BE2C (cell line): ENCODE measurements at regions not wholly inside any gene's neighbourhood (a gene's known extent, or its start where the extent isn't known, plus 50 kb on each side); places are given as distances from the start of the nearest gene placed in this dataset.

ENCODE experiments used
- DNase-seq: peaks from one replicate; pipeline ENCODE4 v3.0.0-alpha.2; 2020
- H3K27me3 ChIP-seq: fragments of 250-450 bp; sonication (Bioruptor Pico); 2 replicates; pipeline ENCODE4 v1.5.1; 2020; ENCODE audit warnings: mild to moderate bottlenecking
- H3K36me3 ChIP-seq: fragments of 250-450 bp; sonication (Bioruptor Pico); 2 replicates; pipeline ENCODE4 v1.5.1; 2020; ENCODE audit warnings: mild to moderate bottlenecking
- H3K4me1 ChIP-seq: fragments of 250-450 bp; sonication (Bioruptor Pico); 2 replicates; pipeline ENCODE4 v1.5.1; 2020
- H3K4me3 ChIP-seq: 2 replicates; pipeline ENCODE4 v1.5.1; 2011; ENCODE audit warnings: low read depth, low read length
- H3K9me3 ChIP-seq: fragments of 250-450 bp; sonication (Bioruptor Pico); 2 replicates; pipeline ENCODE4 v1.5.1; 2020
- TF ChIP-seq, protein P1 (sequence below): IDR thresholded peaks from 2 replicates; pipeline ENCODE4 v1.5.1; 2012; ENCODE audit warnings: mild to moderate bottlenecking, low read depth, low read length

DNA sequence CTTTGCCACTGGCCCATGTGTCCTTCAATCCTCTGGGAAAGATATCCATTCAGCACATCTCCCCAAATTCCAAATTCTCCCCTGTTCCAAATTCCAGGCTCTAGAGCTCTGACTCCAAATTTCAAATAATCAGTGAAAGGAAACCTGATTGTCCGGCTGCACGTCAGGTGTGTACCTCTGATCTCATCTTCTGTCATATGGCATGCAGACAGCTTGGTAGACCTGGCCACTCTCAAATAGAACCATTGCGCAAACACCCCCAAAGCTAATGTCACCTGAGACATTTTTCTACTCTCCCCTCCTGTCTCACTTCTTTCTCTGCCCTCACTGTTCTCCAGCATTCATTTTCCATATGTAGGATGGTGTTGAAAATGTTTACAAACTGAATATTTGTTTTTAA, 337.0 kb upstream of the DYNLRB2 start:
- H3K36me3 ChIP-seq = no peaks in the 10 kb centered on the region

GRCh38 chr16:80202831-80203413, 337.9 kb upstream of the DYNLRB2 start:
- H3K9me3 ChIP-seq = no peaks in the 10 kb centered on the region; the same call in 1 of the 2 replicates
- H3K4me3 ChIP-seq = no peak overlapping the region
- H3K36me3 ChIP-seq = no peaks in the 10 kb centered on the region
- no peaks in the 10 kb centered on the region for H3K27me3 ChIP-seq
- no peaks in the 10 kb centered on the region for H3K4me1 ChIP-seq
- no peak for DNase-seq
- TF ChIP-seq, protein P1, sequence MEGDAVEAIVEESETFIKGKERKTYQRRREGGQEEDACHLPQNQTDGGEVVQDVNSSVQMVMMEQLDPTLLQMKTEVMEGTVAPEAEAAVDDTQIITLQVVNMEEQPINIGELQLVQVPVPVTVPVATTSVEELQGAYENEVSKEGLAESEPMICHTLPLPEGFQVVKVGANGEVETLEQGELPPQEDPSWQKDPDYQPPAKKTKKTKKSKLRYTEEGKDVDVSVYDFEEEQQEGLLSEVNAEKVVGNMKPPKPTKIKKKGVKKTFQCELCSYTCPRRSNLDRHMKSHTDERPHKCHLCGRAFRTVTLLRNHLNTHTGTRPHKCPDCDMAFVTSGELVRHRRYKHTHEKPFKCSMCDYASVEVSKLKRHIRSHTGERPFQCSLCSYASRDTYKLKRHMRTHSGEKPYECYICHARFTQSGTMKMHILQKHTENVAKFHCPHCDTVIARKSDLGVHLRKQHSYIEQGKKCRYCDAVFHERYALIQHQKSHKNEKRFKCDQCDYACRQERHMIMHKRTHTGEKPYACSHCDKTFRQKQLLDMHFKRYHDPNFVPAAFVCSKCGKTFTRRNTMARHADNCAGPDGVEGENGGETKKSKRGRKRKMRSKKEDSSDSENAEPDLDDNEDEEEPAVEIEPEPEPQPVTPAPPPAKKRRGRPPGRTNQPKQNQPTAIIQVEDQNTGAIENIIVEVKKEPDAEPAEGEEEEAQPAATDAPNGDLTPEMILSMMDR = no peak

More for the DNA sequence above, 337.0 kb upstream of the DYNLRB2 start:
- Histone ChIP-seq H3K27me3 (no peaks in the 10 kb centered on the region), H3K4me1 (no peaks in the 10 kb centered on the region), H3K4me3 (no peak overlapping the region), H3K9me3 (no peaks in the 10 kb centered on the region; the same call in 1 of the 2 replicates)
- TF ChIP-seq, protein P1 = no peak
- DNase-seq = no peak

DNA sequence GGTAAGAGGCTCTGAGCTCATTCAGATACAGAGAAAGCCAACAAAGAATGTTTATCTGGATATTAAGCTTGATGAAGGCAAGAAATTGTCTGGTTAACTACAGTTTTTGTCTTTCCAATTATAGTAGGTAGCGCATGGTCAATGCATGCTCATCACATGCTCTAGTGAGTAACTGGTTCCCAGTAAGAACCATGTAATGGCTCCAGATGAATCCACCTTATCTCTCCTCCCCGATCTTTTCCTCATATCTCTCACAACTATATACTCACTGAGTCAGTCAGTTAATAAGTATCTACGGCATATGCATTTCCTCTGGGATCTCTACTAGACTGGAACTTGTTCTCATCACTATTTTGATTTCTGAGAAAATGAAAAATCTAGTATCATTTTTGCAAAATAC, 340.7 kb upstream of the DYNLRB2 start:
- no peaks in the 10 kb centered on the region for H3K36me3 ChIP-seq
- no peaks in the 10 kb centered on the region for H3K27me3 ChIP-seq
- H3K4me3 ChIP-seq = no peak overlapping the region
- H3K4me1 ChIP-seq = no peaks in the 10 kb centered on the region
- TF ChIP-seq, protein P1 = no peak
- no peak for DNase-seq
- no peaks in the 10 kb centered on the region; the same call in 1 of the 2 replicates for H3K9me3 ChIP-seq

GRCh38 chr16:80199614-80200013, 341.2 kb upstream of the DYNLRB2 start:
- TF ChIP-seq, protein P1 = no peak
- no peaks in the 10 kb centered on the region for H3K36me3 ChIP-seq
- no peak overlapping the region for H3K4me3 ChIP-seq
- no peaks in the 10 kb centered on the region for H3K27me3 ChIP-seq
- H3K9me3 ChIP-seq = no peaks in the 10 kb centered on the region; the same call in 1 of the 2 replicates
- no peaks in the 10 kb centered on the region for H3K4me1 ChIP-seq
- DNase-seq = no peak

DNA sequence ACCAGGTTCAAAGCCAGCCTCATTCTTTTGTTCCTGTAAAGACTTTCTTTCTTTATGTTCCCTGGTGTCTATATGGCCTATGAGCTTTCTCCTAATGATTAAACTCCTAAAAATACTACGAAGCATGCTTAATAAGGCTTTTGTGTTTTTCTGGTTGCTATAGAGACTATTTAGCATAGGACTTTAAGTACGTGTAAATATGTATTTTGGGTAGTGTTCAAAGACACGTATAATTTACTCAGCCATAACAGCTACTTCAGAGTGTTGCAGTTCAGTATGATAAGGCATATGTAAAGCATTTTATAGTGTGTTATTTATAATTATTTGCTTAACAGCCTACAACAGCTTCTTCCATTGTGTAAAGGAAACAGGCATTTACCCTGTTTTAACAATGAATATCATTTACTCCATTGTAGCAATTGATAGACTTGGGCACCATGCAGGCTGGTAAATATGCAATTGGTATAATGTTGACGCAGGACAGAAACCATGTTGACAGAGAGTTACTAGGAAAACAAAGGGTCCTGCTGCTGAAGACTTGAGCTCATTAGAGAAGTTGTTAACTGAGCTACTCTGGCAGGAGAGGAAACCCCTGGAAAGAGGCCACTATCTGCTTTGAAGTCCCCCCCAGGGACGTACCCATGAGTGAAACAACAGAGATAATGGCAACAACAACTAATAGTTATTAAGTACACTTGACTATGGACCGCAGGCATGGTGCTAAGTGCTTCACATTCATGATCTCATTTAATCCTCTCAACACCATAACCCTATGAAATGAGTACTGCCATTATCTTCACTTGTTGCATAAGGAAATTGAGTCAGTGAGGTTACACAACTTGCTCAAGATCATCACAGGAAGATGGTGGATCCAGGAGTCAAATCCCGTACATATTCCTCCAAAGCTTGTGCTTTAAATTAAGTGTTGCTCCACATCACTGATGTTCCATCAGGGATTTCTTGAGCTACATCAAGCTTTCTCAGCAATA, 342.2 kb upstream of the DYNLRB2 start:
- Histone ChIP-seq H3K27me3 (no peaks in the 10 kb centered on the region), H3K4me1 (no peaks in the 10 kb centered on the region), H3K36me3 (no peaks in the 10 kb centered on the region), H3K9me3 (no peaks in the 10 kb centered on the region; the same call in 1 of the 2 replicates), H3K4me3 (no peak overlapping the region)
- TF ChIP-seq, protein P1 = no peak
- DNase-seq = no peak

- Histone ChIP-seq H3K4me1 (no peaks in the 10 kb centered on the region), H3K4me3 (no peak overlapping the region), H3K9me3 (no peaks in the 10 kb centered on the region; the same call in 1 of the 2 replicates), H3K27me3 (no peaks in the 10 kb centered on the region), H3K36me3 (no peaks in the 10 kb centered on the region)
- TF ChIP-seq, protein P1 = no peak
- DNase-seq = no peak
Observed at GRCh38 chr16:80197741-80198201, 343.0 kb upstream of the DYNLRB2 start.
